HEK293 (cell line): ENCODE measurements at regions not wholly inside any gene's neighbourhood (a gene's known extent, or its start where the extent isn't known, plus 50 kb on each side); places are given as distances from the start of the nearest gene placed in this dataset.

Experiments used
- CTCF ChIA-PET: fragments of 350-600 bp; formaldehyde crosslinking; extraction: SDS; loops from one replicate; lab custom pipeline; 2021; ENCODE audit warnings: antibody characterized with exemption; lab: Yijun Ruan, JAX
- POLR2A ChIA-PET: fragments of 300-600 bp; formaldehyde crosslinking; extraction: SDS; loops from one replicate; lab custom pipeline; 2020; ENCODE audit warnings: antibody characterized with exemption, inconsistent platforms; lab: Yijun Ruan, JAX
- H3K27ac ChIP-seq: fragments of 200-500 bp; sonication (Bioruptor generic); 2 replicates; pipeline ENCODE4 v1.5.1; 2014; ENCODE audit warnings: low read depth, low read length, control low read depth, inconsistent platforms; ENCODE audit errors: extremely low read depth
- H3K36me3 ChIP-seq, 2 experiments: fragments of 200-500 bp in 1 of 2; sonication (Bioruptor generic) in 1 of 2; 1 replicate in 1 of 2; 2 replicates in 1 of 2; pipeline ENCODE4 v1.5.1; 2014 to 2017; ENCODE audit warnings: inconsistent platforms in 2 of 2, low read length in 2 of 2; ENCODE audit not compliant: control insufficient read depth in 2 of 2, insufficient read depth in 1 of 2
- H3K4me1 ChIP-seq: fragments of 200-500 bp; sonication (Bioruptor generic); 2 replicates; pipeline ENCODE4 v1.5.1; 2014; ENCODE audit warnings: mild to moderate bottlenecking, low read length, inconsistent platforms; ENCODE audit not compliant: control insufficient read depth, insufficient read depth
- H3K4me3 ChIP-seq: 2 replicates; pipeline ENCODE4 v1.5.1; 2011; ENCODE audit warnings: low read depth, mild to moderate bottlenecking, control low read depth, low read length, moderate library complexity
- H3K9me3 ChIP-seq: fragments of 200-500 bp; sonication (Bioruptor generic); 2 replicates; pipeline ENCODE4 v1.5.1; 2014; ENCODE audit warnings: low read depth, low read length, inconsistent platforms; ENCODE audit not compliant: control insufficient read depth, insufficient read depth
- BCL11B ChIP-seq: fragments of 450-650 bp; formaldehyde crosslinking; IDR thresholded peaks from 2 replicates; pipeline ENCODE4 v1.5.1; 2016; ENCODE audit warnings: low read depth, missing biosample characterization, missing genetic modification characterization
- GFI1B ChIP-seq: fragments of 450-650 bp; formaldehyde crosslinking; IDR thresholded peaks from 2 replicates; pipeline ENCODE4 v1.5.1; 2016; ENCODE audit warnings: missing biosample characterization, missing genetic modification characterization
- KLF8 ChIP-seq: fragments of 450-650 bp; formaldehyde crosslinking; IDR thresholded peaks from 2 replicates; pipeline ENCODE4 v1.5.1; 2016; ENCODE audit warnings: missing biosample characterization, missing genetic modification characterization
- SALL2 ChIP-seq: fragments of 450-650 bp; formaldehyde crosslinking; IDR thresholded peaks from 2 replicates; pipeline ENCODE4 v1.5.0; 2017; ENCODE audit warnings: missing biosample characterization, mild to moderate bottlenecking, missing genetic modification characterization, borderline replicate concordance
- SCRT2 ChIP-seq: fragments of 450-650 bp; formaldehyde crosslinking; IDR thresholded peaks from 2 replicates; pipeline ENCODE4 v1.5.1; 2016; ENCODE audit warnings: missing biosample characterization, missing genetic modification characterization
- SP2 ChIP-seq: fragments of 450-650 bp; formaldehyde crosslinking; IDR thresholded peaks from 2 replicates; pipeline ENCODE4 v1.5.1; 2016; ENCODE audit warnings: missing biosample characterization, missing genetic modification characterization
- SP3 ChIP-seq: fragments of 450-650 bp; formaldehyde crosslinking; IDR thresholded peaks from 2 replicates; pipeline ENCODE4 v1.5.1; 2016; ENCODE audit warnings: missing biosample characterization, missing genetic modification characterization
- ZFP41 ChIP-seq: fragments of 450-650 bp; formaldehyde crosslinking; IDR thresholded peaks from 2 replicates; pipeline ENCODE4 v1.5.1; 2016; ENCODE audit warnings: missing biosample characterization, missing genetic modification characterization, borderline replicate concordance
- ZIC2 ChIP-seq: fragments of 450-650 bp; formaldehyde crosslinking; IDR thresholded peaks from 2 replicates; pipeline ENCODE4 v1.5.1; 2016; ENCODE audit warnings: missing biosample characterization, missing genetic modification characterization
- ZNF24 ChIP-seq: fragments of 450-650 bp; formaldehyde crosslinking; IDR thresholded peaks from 2 replicates; pipeline ENCODE4 v1.5.1; 2016; ENCODE audit warnings: missing biosample characterization, missing genetic modification characterization
- ZNF248 ChIP-seq: fragments of 450-650 bp; formaldehyde crosslinking; IDR thresholded peaks from 2 replicates; pipeline ENCODE4 v1.5.1; 2017; ENCODE audit warnings: missing biosample characterization, missing genetic modification characterization
- ZNF324 ChIP-seq: fragments of 450-650 bp; formaldehyde crosslinking; IDR thresholded peaks from 2 replicates; pipeline ENCODE4 v1.5.1; 2016; ENCODE audit warnings: missing biosample characterization, missing genetic modification characterization
- ZNF341 ChIP-seq: fragments of 450-650 bp; formaldehyde crosslinking; IDR thresholded peaks from 2 replicates; pipeline ENCODE4; 2016; ENCODE audit warnings: low read depth, missing biosample characterization, missing genetic modification characterization
- ZNF354C ChIP-seq: fragments of 450-650 bp; formaldehyde crosslinking; IDR thresholded peaks from 2 replicates; pipeline ENCODE4 v1.5.1; 2016; ENCODE audit warnings: missing biosample characterization, missing genetic modification characterization, low read depth, borderline replicate concordance
- ZNF362 ChIP-seq: fragments of 450-650 bp; formaldehyde crosslinking; IDR thresholded peaks from 2 replicates; pipeline ENCODE4 v1.5.1; 2016; ENCODE audit warnings: missing biosample characterization, missing genetic modification characterization
- ZNF501 ChIP-seq: fragments of 450-650 bp; formaldehyde crosslinking; IDR thresholded peaks from 2 replicates; pipeline ENCODE4 v1.5.1; 2016; ENCODE audit warnings: missing biosample characterization, missing genetic modification characterization
- ZNF514 ChIP-seq: fragments of 450-650 bp; formaldehyde crosslinking; IDR thresholded peaks from 2 replicates; pipeline ENCODE4 v1.5.1; 2016; ENCODE audit warnings: missing biosample characterization, missing genetic modification characterization
- ZNF558 ChIP-seq: fragments of 450-650 bp; formaldehyde crosslinking; IDR thresholded peaks from 2 replicates; pipeline ENCODE4 v1.5.1; 2016; ENCODE audit warnings: missing biosample characterization, missing genetic modification characterization
- ZNF560 ChIP-seq: fragments of 450-650 bp; formaldehyde crosslinking; IDR thresholded peaks from 2 replicates; pipeline ENCODE4 v1.5.1; 2017; ENCODE audit warnings: missing biosample characterization, missing genetic modification characterization, borderline replicate concordance
- ZNF610 ChIP-seq: fragments of 450-650 bp; formaldehyde crosslinking; IDR thresholded peaks from 2 replicates; pipeline ENCODE4 v1.5.1; 2016; ENCODE audit warnings: missing biosample characterization, missing genetic modification characterization, borderline replicate concordance
- ZNF621 ChIP-seq: fragments of 450-650 bp; formaldehyde crosslinking; IDR thresholded peaks from 2 replicates; pipeline ENCODE4 v1.5.1; 2017; ENCODE audit warnings: missing biosample characterization, missing genetic modification characterization
- ZNF626 ChIP-seq: fragments of 450-650 bp; sonication (Bioruptor Pico); formaldehyde crosslinking; IDR thresholded peaks from 2 replicates; pipeline ENCODE4 v1.5.1; 2018; ENCODE audit warnings: missing biosample characterization, missing genetic modification characterization, inconsistent platforms
- ZNF629 ChIP-seq: fragments of 450-650 bp; formaldehyde crosslinking; IDR thresholded peaks from 2 replicates; pipeline ENCODE4 v1.5.1; 2017; ENCODE audit warnings: missing biosample characterization, missing genetic modification characterization
- ZNF639 ChIP-seq: fragments of 450-650 bp; formaldehyde crosslinking; IDR thresholded peaks from 2 replicates; pipeline ENCODE4 v1.5.1; 2016; ENCODE audit warnings: missing biosample characterization, missing genetic modification characterization
- ZNF664 ChIP-seq: fragments of 450-650 bp; formaldehyde crosslinking; IDR thresholded peaks from 2 replicates; pipeline ENCODE4 v1.5.1; 2016; ENCODE audit warnings: missing biosample characterization, missing genetic modification characterization
- ZNF677 ChIP-seq: fragments of 450-650 bp; IDR thresholded peaks from 2 replicates; pipeline ENCODE4 v1.5.0; 2018; ENCODE audit warnings: missing biosample characterization, mild to moderate bottlenecking, missing genetic modification characterization, moderate library complexity
- ZNF843 ChIP-seq: fragments of 450-650 bp; formaldehyde crosslinking; IDR thresholded peaks from 2 replicates; pipeline ENCODE4 v1.5.1; 2016; ENCODE audit warnings: missing biosample characterization, missing genetic modification characterization
- TF ChIP-seq, protein P1 (sequence below): fragments of 450-650 bp; formaldehyde crosslinking; IDR thresholded peaks from 2 replicates; pipeline ENCODE4 v1.5.1; 2016; ENCODE audit warnings: missing biosample characterization, missing genetic modification characterization

DNA sequence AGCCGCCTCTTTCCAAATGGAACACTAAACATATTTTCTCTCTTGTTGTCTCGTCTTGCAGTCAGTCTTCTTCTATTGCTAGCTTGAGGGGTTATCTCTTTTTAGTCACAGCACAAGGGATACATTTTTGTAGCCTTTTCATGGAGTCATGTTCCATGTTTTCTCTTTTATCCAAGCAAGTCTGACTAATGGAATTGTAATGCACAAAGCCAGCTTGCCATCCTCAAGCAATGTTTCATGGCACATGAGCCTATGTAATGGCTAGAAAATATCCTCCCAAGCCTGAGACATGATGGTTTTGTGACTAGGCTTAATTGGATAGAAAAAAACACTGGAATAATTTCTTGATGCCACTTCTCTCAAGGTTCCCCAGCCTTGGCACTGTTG, 414.6 kb upstream of the GOT2 start (continued):
- TF ChIP-seq SP2 (tag by site-specific recombination) (no peak), ZNF324 (tag by site-specific recombination) (no peak), ZNF621 (tag by site-specific recombination) (no peak)

DNA sequence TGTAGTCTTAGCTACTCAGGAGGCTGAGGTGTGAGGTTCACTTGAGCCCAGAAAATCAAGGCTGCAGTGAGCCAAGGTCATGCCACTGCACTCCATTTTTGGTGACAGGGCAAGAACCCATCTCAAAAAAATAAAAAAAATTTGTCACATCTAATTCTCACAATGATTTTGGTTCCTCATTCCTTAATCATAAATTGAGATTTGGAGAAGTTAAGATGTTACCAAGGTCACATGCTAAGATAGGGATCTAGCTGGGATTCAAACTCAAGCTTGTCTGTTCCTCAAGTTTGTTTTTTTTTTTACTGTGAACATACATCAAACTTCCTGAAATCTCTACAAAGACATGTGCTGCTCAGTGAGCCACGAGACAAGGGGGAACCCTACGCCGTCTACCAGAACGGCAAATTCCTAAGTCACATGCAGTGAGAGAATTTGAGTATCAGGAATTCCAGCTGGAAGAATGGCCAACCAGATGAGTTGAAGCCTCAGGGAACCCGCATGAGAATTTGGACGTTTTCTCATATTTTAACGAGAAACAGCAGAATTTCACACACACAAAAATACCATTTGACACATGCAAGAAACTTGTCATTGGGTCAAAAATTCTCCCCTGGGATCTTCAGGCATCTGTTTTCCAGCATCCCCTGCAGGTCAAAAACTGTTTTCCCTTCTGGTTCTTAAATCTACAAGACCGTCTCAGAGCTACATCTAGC, 414.1 kb upstream of the GOT2 start:
- POLR2A ChIA-PET, result no interaction called here
- TF ChIP-seq ZNF501 (tag by site-specific recombination) (no peak), ZNF626 (tag by site-specific recombination) (no peak), ZNF677 (tag by site-specific recombination) (no peak), GFI1B (no peak), ZNF558 (tag by site-specific recombination) (no peak), ZNF248 (tag by site-specific recombination) (no peak), SALL2 (tag by site-specific recombination) (no peak), ZNF560 (tag by site-specific recombination) (no peak), ZNF639 (tag by site-specific recombination) (no peak), ZNF354C (tag by site-specific recombination) (no peak), KLF8 (no peak), SP3 (no peak), ZNF843 (tag by site-specific recombination) (no peak), BCL11B (tag by site-specific recombination) (no peak), ZNF514 (tag by site-specific recombination) (no peak), ZNF664 (tag by site-specific recombination) (no peak), SCRT2 (no peak), ZNF629 (tag by site-specific recombination) (no peak)
- CTCF ChIA-PET, result no interaction called here

GRCh38 chr16:59146140-59146539, 412.0 kb upstream of the GOT2 start:
- Histone ChIP-seq H3K9me3 (no peaks in the 10 kb centered on the region), H3K36me3 (no peaks in the 10 kb centered on the region), H3K4me1 (no peaks in the 10 kb centered on the region), H3K4me3 (no peak overlapping the region), H3K27ac (no peak overlapping the region)
- TF ChIP-seq, protein P1, sequence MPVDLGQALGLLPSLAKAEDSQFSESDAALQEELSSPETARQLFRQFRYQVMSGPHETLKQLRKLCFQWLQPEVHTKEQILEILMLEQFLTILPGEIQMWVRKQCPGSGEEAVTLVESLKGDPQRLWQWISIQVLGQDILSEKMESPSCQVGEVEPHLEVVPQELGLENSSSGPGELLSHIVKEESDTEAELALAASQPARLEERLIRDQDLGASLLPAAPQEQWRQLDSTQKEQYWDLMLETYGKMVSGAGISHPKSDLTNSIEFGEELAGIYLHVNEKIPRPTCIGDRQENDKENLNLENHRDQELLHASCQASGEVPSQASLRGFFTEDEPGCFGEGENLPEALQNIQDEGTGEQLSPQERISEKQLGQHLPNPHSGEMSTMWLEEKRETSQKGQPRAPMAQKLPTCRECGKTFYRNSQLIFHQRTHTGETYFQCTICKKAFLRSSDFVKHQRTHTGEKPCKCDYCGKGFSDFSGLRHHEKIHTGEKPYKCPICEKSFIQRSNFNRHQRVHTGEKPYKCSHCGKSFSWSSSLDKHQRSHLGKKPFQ (tag by site-specific recombination), result no peak
- no peak for TF ChIP-seq ZNF24
- TF ChIP-seq ZIC2 (tag by site-specific recombination), result no peak
- TF ChIP-seq ZNF362 (tag by site-specific recombination), result no peak
- TF ChIP-seq ZNF341 (tag by site-specific recombination), result no peak
- TF ChIP-seq ZNF610, result no peak
- TF ChIP-seq ZFP41 (tag by site-specific recombination), result no peak
- CTCF ChIA-PET, result interaction anchor here (0.8 kb wide), 1 partner anchor 332 kb away, joined by 4 read pairs; no protein-coding TSS in a partner anchor
- POLR2A ChIA-PET, result no interaction called here

More for the DNA sequence above, 414.1 kb upstream of the GOT2 start:
- H3K27ac ChIP-seq, result no peak overlapping the region
- no peaks in the 10 kb centered on the region for H3K36me3 ChIP-seq
- H3K4me3 ChIP-seq, result no peak overlapping the region
- no peaks in the 10 kb centered on the region for H3K9me3 ChIP-seq
- H3K4me1 ChIP-seq, result no peaks in the 10 kb centered on the region
